ENCODE measurements at regions not wholly inside any gene's neighbourhood (a gene's known extent, or its start where the extent isn't known, plus 50 kb on each side); places are given as distances from the start of the nearest gene placed in this dataset.

- DNase-seq: no peak
Measured at GRCh38 chr12:41737423-41737822, 407.3 kb downstream of the GXYLT1 start.

- no peak for DNase-seq
Measured at GRCh38 chr12:41736436-41736835, 408.2 kb downstream of the GXYLT1 start.

GRCh38 chr12:41731691-41732090 is 413.0 kb downstream of the GXYLT1 start:
- no peak for DNase-seq

- no peak for DNase-seq
Measured at GRCh38 chr12:41731061-41731460, 413.6 kb downstream of the GXYLT1 start.

GRCh38 chr12:41724216-41724615 is 420.5 kb downstream of the GXYLT1 start:
- DNase-seq: no peak

GRCh38 chr12:41719214-41719613 is 425.5 kb downstream of the GXYLT1 start:
- DNase-seq: no peak

- DNase-seq: no peak
Measured at GRCh38 chr12:41715256-41715655, 429.4 kb downstream of the GXYLT1 start.

GRCh38 chr12:41709463-41710285 is 435.0 kb downstream of the GXYLT1 start:
- DNase-seq: no peak

- DNase-seq: no peak
Measured at GRCh38 chr12:41709012-41709411, 435.7 kb downstream of the GXYLT1 start.

GRCh38 chr12:41706376-41706775 is 438.3 kb downstream of the GXYLT1 start:
- no peak for DNase-seq

- DNase-seq: peak; percentile 17
Measured at GRCh38 chr12:41701943-41702601, 442.6 kb downstream of the GXYLT1 start.

GRCh38 chr12:41700940-41701339 is 443.7 kb downstream of the GXYLT1 start:
- DNase-seq: no peak

GRCh38 chr12:41699658-41700057 is 445.0 kb downstream of the GXYLT1 start:
- no peak for DNase-seq

- DNase-seq: no peak
Measured at GRCh38 chr12:41697161-41697560, 447.5 kb downstream of the GXYLT1 start.

GRCh38 chr12:41684997-41685396 is 459.7 kb downstream of the GXYLT1 start:
- DNase-seq: no peak

GRCh38 chr12:41683513-41684240 is 461.0 kb downstream of the GXYLT1 start:
- no peak for DNase-seq

GRCh38 chr12:41683023-41683422 is 461.7 kb downstream of the GXYLT1 start:
- DNase-seq: no peak

- DNase-seq: no peak
Measured at GRCh38 chr12:41681898-41682297, 462.8 kb downstream of the GXYLT1 start.

- DNase-seq: no peak
Measured at GRCh38 chr12:41680155-41680554, 464.5 kb downstream of the GXYLT1 start.

GRCh38 chr12:41663598-41664265 is 475.6 kb downstream of the PDZRN4 start:
- peak; percentile 27 for DNase-seq

- no peak for DNase-seq
Measured at GRCh38 chr12:41661141-41661765, 473.1 kb downstream of the PDZRN4 start.

GRCh38 chr12:41656454-41656853 is 468.3 kb downstream of the PDZRN4 start:
- no peak for DNase-seq

Measured in hematopoietic multipotent progenitor cell treated with erythropoietin and hydrocortisone succinate and interleukin-3 and kit ligand, for 8 days (in vitro differentiated cells).